HL-60 (cell line): ENCODE measurements at regions not wholly inside any gene's neighbourhood (a gene's known extent, or its start where the extent isn't known, plus 50 kb on each side); places are given as distances from the start of the nearest gene placed in this dataset.

ENCODE experiments used
- CTCF ChIP-seq: IDR thresholded peaks from one replicate; pipeline ENCODE4 v1.5.1; 2011; ENCODE audit warnings: low read length, control low read depth, inconsistent platforms; ENCODE audit not compliant: insufficient read depth
- GABPA ChIP-seq: IDR thresholded peaks from 2 replicates; pipeline ENCODE4 v1.6.1; 2012; ENCODE audit warnings: low read depth
- POLR2AphosphoS5 ChIP-seq: IDR thresholded peaks from 2 replicates; pipeline ENCODE4 v1.6.1; 2012; ENCODE audit warnings: low read depth
- REST ChIP-seq: IDR thresholded peaks from 2 replicates; pipeline ENCODE4 v1.6.1; 2012; ENCODE audit warnings: low read depth; ENCODE audit not compliant: insufficient replicate concordance

- TF ChIP-seq CTCF (no peak), POLR2AphosphoS5 (no peak), GABPA (no peak), REST (no peak)
These were observed 266.3 kb upstream of the CNTN4 start for GRCh38 chr3:1832395-1832794.
